ENCODE measurements at regions not wholly inside any gene's neighbourhood (a gene's known extent, or its start where the extent isn't known, plus 50 kb on each side); places are given as distances from the start of the nearest gene placed in this dataset.
A peak's percentile ranks its signal among the peaks of the same experiment; 100 is the strongest.
"Not testable (repeated sequence)": the region's sequence is repeated elsewhere in the genome, so short reads cannot be mapped to it uniquely, and the experiment has no call there.

GRCh38 chr22:22758101-22758807, 113.8 kb downstream of the GGTLC2 start:
- DNase-seq = not testable (repeated sequence)

DNA sequence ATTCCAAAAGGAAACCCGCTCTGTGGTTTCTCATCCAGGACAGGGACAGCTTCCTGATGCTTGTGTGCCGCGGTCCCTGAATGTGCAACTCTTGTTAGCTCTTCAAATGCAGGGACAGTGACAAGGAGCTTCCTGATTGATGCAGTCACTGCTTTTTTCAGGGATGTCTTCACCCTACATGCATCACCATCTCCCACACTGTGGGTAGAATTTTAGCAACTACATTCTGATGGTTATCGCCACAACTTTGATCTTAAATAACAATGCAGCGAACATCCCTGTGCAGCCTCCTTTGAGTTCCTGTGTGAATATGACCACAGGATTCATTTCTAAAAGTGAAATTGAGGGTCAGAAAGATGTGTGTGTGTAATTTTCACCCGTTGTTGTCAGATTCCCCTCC, 115.0 kb downstream of the GGTLC2 start:
- DNase-seq = no peak

DNA sequence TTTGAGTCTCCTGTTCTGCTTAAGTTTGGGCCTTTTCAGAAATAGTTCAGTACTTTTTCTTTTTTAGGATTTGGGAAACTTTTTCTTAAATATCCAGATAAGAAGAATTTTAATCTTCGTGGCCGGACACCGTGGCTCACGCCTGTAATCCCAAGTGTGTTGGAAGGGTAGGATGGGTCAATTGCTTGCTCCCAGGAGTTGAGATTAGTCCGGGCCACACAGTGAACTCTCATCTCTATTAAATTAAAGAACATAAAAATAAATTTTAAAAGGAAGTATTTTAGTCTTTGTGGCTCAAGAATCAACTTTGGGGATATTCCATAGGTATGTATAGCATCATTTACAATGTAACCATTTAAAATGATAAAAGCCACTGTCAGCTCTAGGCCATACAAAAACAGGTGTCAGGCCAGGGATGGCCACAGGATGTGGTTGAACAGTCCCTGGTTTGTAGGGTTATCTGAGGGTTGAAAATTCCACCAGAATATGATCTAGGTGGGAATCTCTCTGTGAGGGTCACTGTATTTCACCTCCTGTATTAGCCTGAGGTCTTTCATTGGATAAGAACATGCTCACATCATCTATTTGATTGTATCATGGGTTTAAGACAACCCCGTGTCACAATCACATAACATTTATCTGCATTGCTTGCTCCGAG, 115.6 kb downstream of the GGTLC2 start:
- no peak for DNase-seq

GRCh38 chr22:22761606-22761962, 117.2 kb downstream of the GGTLC2 start:
- DNase-seq = no peak

GRCh38 chr22:22761963-22762772, 117.8 kb downstream of the GGTLC2 start:
- no peak for DNase-seq

GRCh38 chr22:22763512-22763911, 119.1 kb downstream of the GGTLC2 start:
- DNase-seq = no peak

DNA sequence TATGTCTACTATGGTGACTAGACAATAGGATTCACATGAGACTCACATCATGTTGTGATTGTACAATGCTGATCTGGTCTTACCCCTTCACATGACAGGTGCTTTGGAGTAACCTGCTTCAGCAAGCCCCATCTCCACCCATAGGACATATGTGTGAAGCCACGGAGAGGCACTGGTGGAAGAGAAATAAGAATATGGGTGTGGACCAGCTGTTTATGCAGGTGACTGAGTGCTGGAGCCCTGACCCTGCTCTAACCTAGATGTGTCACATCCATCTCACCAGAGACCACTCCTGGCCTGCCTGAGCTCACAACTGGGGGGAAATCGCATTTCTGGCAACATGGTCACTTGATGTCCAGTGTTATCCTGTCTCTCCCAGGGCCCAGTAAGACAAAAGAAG, 119.7 kb downstream of the GGTLC2 start:
- no peak for DNase-seq

DNA sequence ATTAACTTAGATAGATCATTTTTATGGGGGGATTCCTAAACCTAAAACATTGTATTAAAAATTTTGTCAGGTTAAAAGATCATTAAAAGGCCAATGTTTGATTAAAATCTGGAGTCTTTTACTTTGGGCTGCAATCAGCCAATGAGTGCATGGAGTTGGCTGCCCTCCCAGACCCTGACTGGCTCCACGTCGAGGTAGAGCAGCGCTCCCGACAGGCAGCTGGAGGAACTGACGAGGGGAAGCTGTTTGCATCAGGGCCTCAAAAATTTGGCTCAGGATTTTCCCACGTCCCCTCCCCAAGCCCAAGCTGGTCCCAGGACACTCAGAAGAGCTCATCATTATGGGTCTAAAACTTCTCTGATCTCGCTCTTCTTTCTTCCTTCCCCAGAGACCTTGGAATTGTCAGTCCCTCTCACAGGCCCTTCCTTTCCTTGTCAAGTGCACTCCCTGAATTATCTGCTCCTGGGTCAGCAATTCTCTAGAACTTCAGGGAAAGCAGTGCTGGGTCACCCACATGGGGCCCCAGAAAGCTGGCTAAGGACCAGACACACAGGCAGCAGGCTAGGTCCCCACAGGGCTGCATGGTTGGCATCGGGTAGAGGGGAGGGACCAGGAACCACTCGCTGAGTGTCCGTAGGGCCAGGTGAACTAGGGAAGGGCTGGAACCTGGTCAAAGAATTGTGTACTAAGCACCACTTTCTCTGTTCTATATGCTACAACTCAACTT, 119.6 kb upstream of the IGLL5 start:
- no peak for DNase-seq

DNA sequence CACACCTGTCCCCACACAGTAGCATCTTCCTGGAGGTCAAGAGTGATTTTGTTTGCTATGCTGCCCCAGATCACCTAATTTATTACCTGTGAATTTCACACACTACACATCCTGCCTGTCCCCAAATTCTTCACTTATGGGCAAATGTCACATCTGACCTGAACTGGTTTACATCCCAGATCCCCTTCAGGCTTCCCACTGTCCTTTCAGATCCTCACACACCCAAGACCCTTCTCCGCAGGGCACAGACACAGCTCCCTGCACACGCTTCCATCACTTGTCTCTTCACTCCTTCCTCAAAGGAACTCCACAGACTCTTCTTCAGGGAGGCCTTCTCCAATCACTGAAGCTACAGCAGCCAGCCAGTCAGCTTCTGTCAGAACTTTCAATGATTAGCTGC, 118.7 kb upstream of the IGLL5 start:
- no peak for DNase-seq

GRCh38 chr22:22769434-22770279, 118.0 kb upstream of the IGLL5 start:
- no peak for DNase-seq

- peak; percentile 26 for DNase-seq
Measured at GRCh38 chr22:22770280-22770871, 117.2 kb upstream of the IGLL5 start.

GRCh38 chr22:22770881-22771280, 116.7 kb upstream of the IGLL5 start:
- DNase-seq = no peak

DNA sequence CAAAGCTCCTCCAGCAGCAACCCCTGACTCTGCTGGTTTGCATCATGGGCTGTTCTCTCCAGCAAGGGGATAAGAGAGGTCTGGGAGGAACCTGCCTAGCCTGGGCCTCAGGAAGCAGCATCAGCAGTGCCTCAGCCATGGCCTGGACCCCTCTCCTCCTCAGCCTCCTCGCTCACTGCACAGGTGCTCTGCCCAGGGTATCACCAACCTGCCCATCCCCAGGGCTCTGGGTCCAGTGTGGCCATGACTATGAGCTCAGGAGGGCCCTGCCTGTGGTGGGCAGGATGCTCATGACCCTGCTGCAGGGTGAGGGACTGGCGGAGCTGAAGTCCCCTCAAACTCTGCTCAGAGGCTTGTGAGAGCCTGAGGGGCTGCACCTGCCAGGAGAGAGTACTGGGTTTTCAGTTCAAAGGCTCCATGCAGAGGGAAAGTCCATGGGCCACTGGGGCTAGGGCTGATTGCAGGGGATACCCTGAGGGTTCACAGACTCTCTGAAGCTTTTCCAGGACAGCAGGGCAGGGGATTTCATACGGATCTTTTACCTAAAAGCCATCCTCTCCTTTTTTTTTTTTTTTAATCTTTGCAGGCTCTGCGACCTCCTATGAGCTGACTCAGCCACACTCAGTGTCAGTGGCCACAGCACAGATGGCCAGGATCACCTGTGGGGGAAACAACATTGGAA, 115.8 kb upstream of the IGLL5 start:
- no peak for DNase-seq

GRCh38 chr22:22772396-22772795, 115.2 kb upstream of the IGLL5 start:
- no peak for DNase-seq

DNA sequence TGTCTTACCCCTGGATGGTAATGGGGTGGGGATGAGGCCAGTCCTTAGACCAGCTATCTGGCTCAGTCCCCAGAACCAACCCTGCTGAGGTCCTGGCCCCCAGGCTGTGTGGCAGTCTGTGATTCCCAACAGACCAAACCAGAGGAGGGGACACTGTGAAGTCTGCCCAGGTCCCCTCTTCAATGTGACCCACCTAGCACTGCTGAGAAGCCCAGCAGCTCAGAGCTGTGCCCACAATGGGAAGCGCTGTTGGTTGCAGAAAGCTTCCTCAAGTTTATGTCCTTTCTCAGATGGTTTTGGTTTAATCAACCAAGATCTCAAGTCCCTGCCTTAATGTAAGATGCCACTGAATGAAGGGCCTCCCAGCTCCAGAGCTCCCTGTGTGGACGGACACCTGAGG, 114.7 kb upstream of the IGLL5 start:
- DNase-seq = no peak

- DNase-seq = no peak
Measured at GRCh38 chr22:22773427-22773826, 114.2 kb upstream of the IGLL5 start.

DNA sequence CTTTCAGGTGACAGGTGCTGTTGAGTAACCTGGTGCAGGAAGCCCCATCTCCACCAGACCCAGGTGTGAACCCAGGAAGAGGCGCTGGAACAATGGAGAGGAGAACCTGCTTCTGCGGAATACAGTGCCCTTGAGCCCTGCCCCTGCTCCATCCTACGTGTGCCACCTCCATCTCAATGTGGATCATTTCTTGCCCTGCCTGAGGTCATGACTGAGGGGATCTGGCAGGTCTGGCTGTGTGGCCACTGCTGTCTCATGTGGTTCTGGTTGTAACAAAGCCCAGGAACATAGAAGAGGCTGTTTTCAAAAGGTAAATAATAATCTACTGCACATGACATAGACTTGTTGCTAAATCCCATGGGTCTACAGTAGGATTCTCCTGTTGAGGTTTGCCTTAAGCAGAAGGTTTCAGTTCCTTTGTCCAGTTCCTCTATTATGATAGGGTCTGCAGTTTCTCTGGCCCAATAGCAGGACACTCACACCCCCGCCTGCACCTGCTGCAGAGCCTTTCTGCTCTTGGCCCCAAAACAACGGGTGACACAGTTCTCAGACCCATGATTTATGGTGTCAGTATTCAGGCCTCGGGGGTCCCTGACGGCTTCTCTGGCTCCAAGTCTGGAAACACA, 113.5 kb upstream of the IGLL5 start:
- no peak for DNase-seq

- not testable (repeated sequence) for DNase-seq
Measured at GRCh38 chr22:22774762-22775161, 112.9 kb upstream of the IGLL5 start.

GRCh38 chr22:22776121-22776520, 111.5 kb upstream of the IGLL5 start:
- DNase-seq = no peak

GRCh38 chr22:22779213-22779612, 108.4 kb upstream of the IGLL5 start:
- DNase-seq = no peak

All from left kidney (tissue), 1 donor.